GM19351 (cell line): ENCODE measurements at regions not wholly inside any gene's neighbourhood (a gene's known extent, or its start where the extent isn't known, plus 50 kb on each side); places are given as distances from the start of the nearest gene placed in this dataset.

Experiments used
- ATAC-seq: cut with Tn5 transposase; IDR thresholded peaks from one replicate; pipeline ENCODE4 v1.9.1; 2021; ENCODE audit warnings: mild to moderate bottlenecking, moderate library complexity; ENCODE audit not compliant: unreplicated experiment

- no peak for ATAC-seq
Observed at GRCh38 chr11:19565639-19566038, 147.0 kb upstream of the NAV2 start.

- ATAC-seq, result no peak
Observed at GRCh38 chr11:19562156-19562555, 150.5 kb upstream of the NAV2 start.

GRCh38 chr11:19561011-19561410 is 151.6 kb upstream of the NAV2 start:
- no peak for ATAC-seq

GRCh38 chr11:19560156-19560555 is 152.5 kb upstream of the NAV2 start:
- ATAC-seq, result no peak

- no peak for ATAC-seq
Observed at GRCh38 chr11:19559746-19560145, 152.9 kb upstream of the NAV2 start.

- ATAC-seq, result no peak
Observed at GRCh38 chr11:19558189-19558986, 154.2 kb upstream of the NAV2 start.

GRCh38 chr11:19557720-19558140 is 154.9 kb upstream of the NAV2 start:
- peak; percentile 47 for ATAC-seq

- ATAC-seq, result no peak
Observed at GRCh38 chr11:19557185-19557584, 155.5 kb upstream of the NAV2 start.

- no peak for ATAC-seq
Observed at GRCh38 chr11:19555266-19555665, 157.4 kb upstream of the NAV2 start.

GRCh38 chr11:19553683-19554333 is 158.8 kb upstream of the NAV2 start:
- peak; percentile 69 for ATAC-seq

- no peak for ATAC-seq
Observed at GRCh38 chr11:19552656-19553260, 159.9 kb upstream of the NAV2 start.

- ATAC-seq, result no peak
Observed at GRCh38 chr11:19552161-19552560, 160.5 kb upstream of the NAV2 start.

- ATAC-seq, result peak; percentile 75
Observed at GRCh38 chr11:19551457-19551856, 161.2 kb upstream of the NAV2 start.

GRCh38 chr11:19547044-19547443 is 165.6 kb upstream of the NAV2 start:
- no peak for ATAC-seq

GRCh38 chr11:19546325-19546724 is 166.3 kb upstream of the NAV2 start:
- no peak for ATAC-seq

GRCh38 chr11:19541521-19542049 is 171.1 kb upstream of the NAV2 start:
- no peak for ATAC-seq

- no peak for ATAC-seq
Observed at GRCh38 chr11:19539861-19540260, 172.8 kb upstream of the NAV2 start.

- ATAC-seq, result no peak
Observed at GRCh38 chr11:19537803-19538453, 174.7 kb upstream of the NAV2 start.

- no peak for ATAC-seq
Observed at GRCh38 chr11:19536131-19536530, 176.5 kb upstream of the NAV2 start.

- ATAC-seq, result no peak
Observed at GRCh38 chr11:19530505-19530904, 182.1 kb upstream of the NAV2 start.

GRCh38 chr11:19526119-19526518 is 186.5 kb upstream of the NAV2 start:
- no peak for ATAC-seq
